K562 (cell line): ENCODE measurements at regions not wholly inside any gene's neighbourhood (a gene's known extent, or its start where the extent isn't known, plus 50 kb on each side); places are given as distances from the start of the nearest gene placed in this dataset.

Experiments
- ATAC-seq: fragments of 200-7000 bp; cut with Tn5 transposase; 3 replicates; pipeline ENCODE4 v1.9.1; 2020; ENCODE audit warnings: moderate library complexity
- BruUV-seq: library from RNA; stranded (reverse); fragments of 400-500 nt; replicated peaks from 2 replicates; lab custom pipeline; 2021; lab: Mats Ljungman, UMichigan
- CTCF ChIA-PET: fragments of 300-600 bp; formaldehyde crosslinking; extraction: SDS; loops from one replicate; lab custom pipeline; 2021; ENCODE audit warnings: low intra/inter-chr PET ratio; lab: Yijun Ruan, JAX
- POLR2A ChIA-PET: fragments of 300-600, 350-650 bp; sonication (Branson Sonifier 250); formaldehyde crosslinking; extraction: SDS; loops from one replicate; lab custom pipeline; 2021; ENCODE audit warnings: antibody characterized with exemption, inconsistent platforms; lab: Yijun Ruan, JAX
- DNase-seq, 4 experiments: peaks; one replicate each; pipeline versions ENCODE4 v3.0.0 to v3.0.0-alpha.2; 2011 to 2018; ENCODE audit warnings: low spot score in 3 of 4, mixed read lengths in 3 of 4; ENCODE audit errors: extremely low read depth in 1 of 4
- FAIRE-seq: peaks from 2 replicates; lab custom pipeline; 2011; peaks lifted over from hg19 to GRCh38; lab: Jason Lieb, UNC
- H2AFZ ChIP-seq: 2 replicates; pipeline ENCODE4 v1.6.0; 2011; ENCODE audit warnings: low read depth, low read length, control low read depth, inconsistent platforms
- H3K27ac ChIP-seq: fragments of 200-600 bp; 3 replicates; pipeline ENCODE4 v1.8.0; 2011; ENCODE audit warnings: low read depth, mild to moderate bottlenecking, control low read depth, inconsistent platforms, low read length, moderate library complexity, mixed read lengths; ENCODE audit errors: extremely low read depth
- H3K27me3 ChIP-seq, 2 experiments: fragments of 300-600 bp in 1 of 2; 2 replicates in 1 of 2; 3 replicates in 1 of 2; pipeline versions ENCODE4 v1.6.0 to v1.8.0; 2011; ENCODE audit warnings: inconsistent platforms in 2 of 2, low read length in 2 of 2, mild to moderate bottlenecking in 1 of 2, mixed read lengths in 1 of 2, moderate library complexity in 1 of 2; ENCODE audit not compliant: control insufficient read depth in 2 of 2, insufficient read depth in 2 of 2
- H3K36me3 ChIP-seq: fragments of 300-600 bp; 3 replicates; pipeline ENCODE4 v1.8.0; 2011; ENCODE audit warnings: mild to moderate bottlenecking, low read length, inconsistent platforms; ENCODE audit not compliant: control insufficient read depth, insufficient read depth
- H3K4me1 ChIP-seq, 2 experiments: fragments of 200-600 bp in 1 of 2; replicated peaks in 1 of 2; 2 replicates in 1 of 2; 3 replicates in 1 of 2; pipeline versions ENCODE4 v1.5.1 to v1.8.0; 2011; ENCODE audit warnings: inconsistent platforms in 2 of 2, low read length in 2 of 2, mild to moderate bottlenecking in 1 of 2, mixed read lengths in 1 of 2, moderate library complexity in 1 of 2; ENCODE audit not compliant: control insufficient read depth in 2 of 2, insufficient read depth in 2 of 2
- H3K4me2 ChIP-seq: 2 replicates; pipeline ENCODE4 v1.6.1; 2011; ENCODE audit warnings: low read length, control low read depth, inconsistent platforms, mixed read lengths; ENCODE audit not compliant: insufficient read depth
- H3K4me3 ChIP-seq: fragments of 200-600 bp; sonication (generic), shearing (Covaris generic); 2 replicates; pipeline ENCODE4 v1.5.1; 2016; ENCODE audit warnings: control low read depth, inconsistent platforms
- H3K79me2 ChIP-seq: fragments of 200-600 bp; 3 replicates; pipeline ENCODE4 v1.8.0; 2011; ENCODE audit warnings: low read length, inconsistent platforms; ENCODE audit not compliant: control insufficient read depth, insufficient read depth
- H3K9ac ChIP-seq, 2 experiments: 2 replicates each; pipeline versions ENCODE4 v1.6.0 to v1.6.1; 2011; ENCODE audit warnings: low read depth in 2 of 2, low read length in 2 of 2, control low read depth in 1 of 2, inconsistent platforms in 1 of 2, mild to moderate bottlenecking in 1 of 2, mixed read lengths in 1 of 2; ENCODE audit not compliant: insufficient read depth in 1 of 2
- H3K9me1 ChIP-seq: one replicate; pipeline ENCODE4 v1.6.0; 2011; ENCODE audit warnings: inconsistent platforms, mild to moderate bottlenecking, low read length, moderate library complexity; ENCODE audit not compliant: control insufficient read depth, insufficient read depth
- H3K9me3 ChIP-seq: replicated peaks from 2 replicates; pipeline ENCODE4 v1.5.1; 2011; ENCODE audit warnings: low read depth, low read length, inconsistent platforms; ENCODE audit not compliant: control insufficient read depth, insufficient read depth
- H4K20me1 ChIP-seq: replicated peaks from 2 replicates; pipeline ENCODE4 v1.6.1; 2011; ENCODE audit warnings: low read length, inconsistent platforms, mixed read lengths; ENCODE audit not compliant: control insufficient read depth, insufficient read depth
- RBM17 ChIP-seq: fragments of 200-400 bp; formaldehyde crosslinking; IDR thresholded peaks from 2 replicates; pipeline ENCODE4 v1.6.1; 2017; ENCODE audit warnings: low read depth, mild to moderate bottlenecking, low read length, borderline replicate concordance
- ZFP36 ChIP-seq: fragments of 150-350 bp; IDR thresholded peaks from 2 replicates; pipeline ENCODE4 v1.6.1; 2018; ENCODE audit warnings: low read length, low read depth; ENCODE audit not compliant: partially characterized antibody
- ZNF263 ChIP-seq: sonication (generic); formaldehyde crosslinking; IDR thresholded peaks from 2 replicates; pipeline ENCODE4 v1.8.0; 2022; ENCODE audit warnings: mild to moderate bottlenecking, missing genetic modification reagents, borderline replicate concordance
- ZNF75A ChIP-seq: fragments of 450-650 bp; formaldehyde crosslinking; IDR thresholded peaks from 2 replicates; pipeline ENCODE4 v1.4.0; 2020; ENCODE audit warnings: mild to moderate bottlenecking
- WGBS: fragments of 100-300 bp; shearing (Covaris generic); methylation state at CpG from one replicate; pipeline ENCODE4 v1.1.6; 2016; ENCODE audit warnings: low coverage, mixed read lengths; ENCODE audit not compliant: insufficient coverage; ENCODE audit errors: missing lambda C conversion rate; 5-methylcytosine and 5-hydroxymethylcytosine counted together
- in situ Hi-C: fragments of 300-500 bp; cut with MboI; formaldehyde crosslinking; loops from 4 replicates; pipeline ENCODE4 v1.15.0; 2018; ENCODE audit warnings: inconsistent platforms, mixed read lengths
- intact Hi-C: fragments of 100-400 bp; cut with micrococcal nuclease; formaldehyde crosslinking; loops from 2 replicates; pipeline ENCODE4 v1.14.2; 2022

GRCh38 chr13:99911069-99911964 is 60.2 kb downstream of the ZIC5 start:
- in situ Hi-C loops (no loop called here), intact Hi-C loops (no loop called here)
- CTCF ChIA-PET: no interaction called here
- Histone ChIP-seq H3K4me1 (no peaks in the 10 kb centered on the region; a peak in 1 of 5 replicates), H2AFZ (no peak overlapping the region), H3K9me1 (no peaks in the 10 kb centered on the region), H3K27ac (no peak overlapping the region), H3K9me3 (no peaks in the 10 kb centered on the region), H3K27me3 (peaks cover 0 to 7% of the 10 kb centered on the region in 2 experiments; a peak in 4 of 5 replicates), H3K4me2 (no peak overlapping the region), H3K36me3 (no peaks in the 10 kb centered on the region), H3K79me2 (no peaks in the 10 kb centered on the region), H3K9ac (no peak overlapping the region), H4K20me1 (no peaks in the 10 kb centered on the region), H3K4me3 (no peak overlapping the region)
- FAIRE-seq: no peak
- POLR2A ChIA-PET: no interaction called here
- TF ChIP-seq ZNF263 (CRISPR knock-in tag) (peak; percentile 82), ZNF75A (CRISPR knock-in tag) (no peak), ZFP36 (peak; percentile 13), RBM17 (no peak)
- DNase-seq: no peak
- no peak for ATAC-seq
- no TSS peak for BruUV-seq
- 29% methylated on average over 13 of the region's 16 CpGs for WGBS
